ENCODE measurements at regions not wholly inside any gene's neighbourhood (a gene's known extent, or its start where the extent isn't known, plus 50 kb on each side); places are given as distances from the start of the nearest gene placed in this dataset.

DNA sequence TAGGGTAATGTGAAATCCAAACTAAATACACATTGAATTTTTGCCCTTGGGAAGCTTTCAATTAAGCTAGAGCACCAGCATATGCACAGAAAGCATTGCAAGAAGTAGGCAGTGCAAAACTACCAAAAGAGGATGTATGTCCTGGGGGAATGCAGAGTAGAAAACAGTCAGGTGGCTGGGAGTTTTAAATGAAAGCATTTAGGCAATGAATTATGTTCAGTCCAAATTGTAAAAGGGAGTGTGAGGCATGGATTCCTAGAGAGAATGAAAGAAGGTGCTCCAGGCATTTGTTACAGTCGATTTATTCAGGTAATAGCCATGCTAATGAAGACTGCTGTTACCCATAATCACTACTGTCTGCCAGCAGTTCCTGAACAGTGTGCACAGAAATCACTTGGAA lies 604.1 kb upstream of the POU3F2 start:
- Mint-ChIP-seq H3K27me3 (ENCODE audit: insufficient read depth) (no peaks in the 10 kb centered on the region), H3K4me1 (no peaks in the 10 kb centered on the region), H3K27ac (no peak overlapping the region), H3K4me3 (no peak overlapping the region), H3K36me3 (ENCODE audit: low read depth) (no peaks in the 10 kb centered on the region), H3K9me3 (peaks cover 28% of the 10 kb centered on the region)
- TF ChIP-seq, protein P1, sequence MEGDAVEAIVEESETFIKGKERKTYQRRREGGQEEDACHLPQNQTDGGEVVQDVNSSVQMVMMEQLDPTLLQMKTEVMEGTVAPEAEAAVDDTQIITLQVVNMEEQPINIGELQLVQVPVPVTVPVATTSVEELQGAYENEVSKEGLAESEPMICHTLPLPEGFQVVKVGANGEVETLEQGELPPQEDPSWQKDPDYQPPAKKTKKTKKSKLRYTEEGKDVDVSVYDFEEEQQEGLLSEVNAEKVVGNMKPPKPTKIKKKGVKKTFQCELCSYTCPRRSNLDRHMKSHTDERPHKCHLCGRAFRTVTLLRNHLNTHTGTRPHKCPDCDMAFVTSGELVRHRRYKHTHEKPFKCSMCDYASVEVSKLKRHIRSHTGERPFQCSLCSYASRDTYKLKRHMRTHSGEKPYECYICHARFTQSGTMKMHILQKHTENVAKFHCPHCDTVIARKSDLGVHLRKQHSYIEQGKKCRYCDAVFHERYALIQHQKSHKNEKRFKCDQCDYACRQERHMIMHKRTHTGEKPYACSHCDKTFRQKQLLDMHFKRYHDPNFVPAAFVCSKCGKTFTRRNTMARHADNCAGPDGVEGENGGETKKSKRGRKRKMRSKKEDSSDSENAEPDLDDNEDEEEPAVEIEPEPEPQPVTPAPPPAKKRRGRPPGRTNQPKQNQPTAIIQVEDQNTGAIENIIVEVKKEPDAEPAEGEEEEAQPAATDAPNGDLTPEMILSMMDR (conservative IDR thresholded peaks at IDR 0.05), result no peak
- no peak for DNase-seq
- Histone ChIP-seq H3K36me3 (ENCODE audit: control insufficient read depth, insufficient read depth, low read length) (no peaks in the 10 kb centered on the region), H3K27ac (ENCODE audit: low read depth, low read length) (no peak overlapping the region), H3K9ac (ENCODE audit: extremely low read depth, low read length, poor library complexity, severe bottlenecking) (no peak overlapping the region), H3K9me3 (ENCODE audit: control insufficient read depth, low read length) (peaks cover 8% of the 10 kb centered on the region), H3K4me3 (ENCODE audit: low read length) (no peak overlapping the region), H3K4me1 (ENCODE audit: control insufficient read depth, insufficient read depth, low read length) (no peaks in the 10 kb centered on the region), H3K27me3 (ENCODE audit: control insufficient read depth, insufficient read depth, low read length, poor library complexity, severe bottlenecking) (no peaks in the 10 kb centered on the region)
- WGBS, 2 experiments (ENCODE audit: insufficient coverage in 1 of 2, insufficient read length in 1 of 2), result 89 to 100% methylated on average over 1 of the region's 1 CpG

DNA sequence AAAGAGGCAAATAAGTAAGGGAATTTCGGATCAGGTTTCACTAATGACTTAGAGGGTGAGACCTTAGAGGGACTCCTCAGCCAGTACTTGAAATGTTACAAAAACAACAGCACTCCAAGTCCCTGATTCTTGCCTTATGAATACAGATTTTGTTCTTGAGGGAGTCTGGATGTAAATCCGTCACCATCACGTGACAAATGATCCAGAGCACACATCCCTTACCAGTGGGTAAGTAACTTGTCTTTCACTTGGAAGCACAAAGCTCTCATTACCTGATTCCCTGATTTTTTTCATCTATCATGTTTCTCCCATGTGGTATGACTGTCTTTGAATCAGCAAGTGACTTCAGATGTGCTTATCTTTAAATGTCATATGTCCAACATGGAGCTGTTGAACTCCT lies 595.3 kb upstream of the POU3F2 start:
- Histone ChIP-seq H3K9me3 (ENCODE audit: control insufficient read depth, low read length) (no peaks in the 10 kb centered on the region), H3K4me1 (ENCODE audit: control insufficient read depth, insufficient read depth, low read length) (no peaks in the 10 kb centered on the region), H3K27me3 (ENCODE audit: control insufficient read depth, insufficient read depth, low read length, poor library complexity, severe bottlenecking) (no peaks in the 10 kb centered on the region), H3K9ac (ENCODE audit: extremely low read depth, low read length, poor library complexity, severe bottlenecking) (no peak overlapping the region), H3K36me3 (ENCODE audit: control insufficient read depth, insufficient read depth, low read length) (no peaks in the 10 kb centered on the region), H3K27ac (ENCODE audit: low read depth, low read length) (no peak overlapping the region), H3K4me3 (ENCODE audit: low read length) (no peak overlapping the region)
- no peak for DNase-seq
- Mint-ChIP-seq H3K4me3 (no peak overlapping the region), H3K9me3 (peaks cover 12% of the 10 kb centered on the region), H3K27ac (no peak overlapping the region), H3K4me1 (no peaks in the 10 kb centered on the region), H3K27me3 (ENCODE audit: insufficient read depth) (no peaks in the 10 kb centered on the region), H3K36me3 (ENCODE audit: low read depth) (no peaks in the 10 kb centered on the region)
- WGBS, 2 experiments (ENCODE audit: insufficient coverage in 1 of 2, insufficient read length in 1 of 2), result 89 to 100% methylated on average over 1 to 3 of the region's 3 CpGs
- TF ChIP-seq, protein P1 (conservative IDR thresholded peaks at IDR 0.05), result no peak

DNA sequence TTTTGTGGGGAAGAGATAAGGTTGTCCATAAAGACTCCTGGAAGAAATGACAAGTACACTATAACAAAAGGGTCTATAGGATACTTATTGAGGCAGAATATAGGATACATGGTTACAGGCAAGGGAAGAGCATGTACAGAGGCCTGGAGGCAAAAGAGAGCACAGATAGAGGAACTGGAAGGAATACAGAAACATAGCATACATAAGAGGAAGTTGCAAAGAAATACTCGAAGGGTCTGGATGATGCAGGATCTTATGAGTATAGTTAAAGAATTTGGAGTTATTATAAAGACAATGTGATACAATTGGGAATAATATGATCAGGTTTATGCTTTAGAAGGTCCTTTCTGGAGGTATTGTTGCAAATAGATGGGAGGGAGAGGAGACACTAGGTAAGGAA lies 592.7 kb upstream of the POU3F2 start:
- TF ChIP-seq, protein P1 (conservative IDR thresholded peaks at IDR 0.05), result no peak
- no peak overlapping the region for H3K27ac Mint-ChIP-seq
- Histone ChIP-seq H3K27ac (ENCODE audit: low read depth, low read length) (no peak overlapping the region), H3K9ac (ENCODE audit: extremely low read depth, low read length, poor library complexity, severe bottlenecking) (no peak overlapping the region), H3K9me3 (ENCODE audit: control insufficient read depth, low read length) (no peaks in the 10 kb centered on the region), H3K36me3 (ENCODE audit: control insufficient read depth, insufficient read depth, low read length) (no peaks in the 10 kb centered on the region), H3K27me3 (ENCODE audit: control insufficient read depth, insufficient read depth, low read length, poor library complexity, severe bottlenecking) (no peaks in the 10 kb centered on the region), H3K4me3 (ENCODE audit: low read length) (no peak overlapping the region), H3K4me1 (ENCODE audit: control insufficient read depth, insufficient read depth, low read length) (no peaks in the 10 kb centered on the region)
- H3K4me1 Mint-ChIP-seq, result peaks cover 2% of the 10 kb centered on the region
- no peak overlapping the region for H3K4me3 Mint-ChIP-seq
- DNase-seq, result no peak
- WGBS, 2 experiments (ENCODE audit: insufficient coverage in 1 of 2, insufficient read length in 1 of 2), result 88 to 94% methylated on average over 1 of the region's 1 CpG
- H3K36me3 Mint-ChIP-seq (ENCODE audit: low read depth), result no peaks in the 10 kb centered on the region
- no peaks in the 10 kb centered on the region for H3K27me3 Mint-ChIP-seq (ENCODE audit: insufficient read depth)
- H3K9me3 Mint-ChIP-seq, result no peaks in the 10 kb centered on the region
